ENCODE measurements at regions not wholly inside any gene's neighbourhood (a gene's known extent, or its start where the extent isn't known, plus 50 kb on each side); places are given as distances from the start of the nearest gene placed in this dataset.

DNA sequence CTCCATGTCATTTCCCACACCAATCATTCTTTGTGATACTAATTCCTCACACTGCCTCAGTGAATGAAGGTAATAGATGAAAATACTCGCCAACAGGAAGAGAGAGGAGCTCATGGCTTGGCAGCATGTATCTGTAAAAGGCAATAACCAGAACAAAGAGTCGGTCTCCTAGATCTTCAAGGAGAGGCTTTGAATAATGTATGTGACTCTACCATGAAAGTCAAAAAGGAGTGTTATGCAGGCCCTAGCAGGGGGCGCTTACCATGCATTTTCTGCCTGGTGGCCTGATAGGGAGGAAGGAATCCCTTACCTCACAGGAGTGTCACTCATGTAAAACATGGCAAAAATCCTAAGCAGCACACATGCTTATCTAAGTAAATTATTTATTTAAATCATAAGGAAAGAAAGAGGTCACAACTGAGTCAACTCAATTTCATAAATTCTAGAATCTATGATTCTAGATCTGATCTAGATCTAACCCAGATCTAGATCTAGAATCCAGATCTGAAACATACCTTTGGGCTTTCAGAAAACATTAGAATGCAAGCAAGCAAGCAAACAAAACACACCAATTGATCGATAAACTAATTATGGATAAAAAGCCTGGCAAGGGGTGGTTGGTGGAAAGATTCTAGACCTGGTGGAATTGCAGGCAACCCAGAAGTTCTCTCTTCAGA is 226.3 kb upstream of the KLF6 start:
- H3K27ac ChIP-seq = no peak overlapping the region
- no peak for DNase-seq (ENCODE audit: low spot score)
- CTCF ChIA-PET = no interaction called here
- TF ChIP-seq, protein P1, sequence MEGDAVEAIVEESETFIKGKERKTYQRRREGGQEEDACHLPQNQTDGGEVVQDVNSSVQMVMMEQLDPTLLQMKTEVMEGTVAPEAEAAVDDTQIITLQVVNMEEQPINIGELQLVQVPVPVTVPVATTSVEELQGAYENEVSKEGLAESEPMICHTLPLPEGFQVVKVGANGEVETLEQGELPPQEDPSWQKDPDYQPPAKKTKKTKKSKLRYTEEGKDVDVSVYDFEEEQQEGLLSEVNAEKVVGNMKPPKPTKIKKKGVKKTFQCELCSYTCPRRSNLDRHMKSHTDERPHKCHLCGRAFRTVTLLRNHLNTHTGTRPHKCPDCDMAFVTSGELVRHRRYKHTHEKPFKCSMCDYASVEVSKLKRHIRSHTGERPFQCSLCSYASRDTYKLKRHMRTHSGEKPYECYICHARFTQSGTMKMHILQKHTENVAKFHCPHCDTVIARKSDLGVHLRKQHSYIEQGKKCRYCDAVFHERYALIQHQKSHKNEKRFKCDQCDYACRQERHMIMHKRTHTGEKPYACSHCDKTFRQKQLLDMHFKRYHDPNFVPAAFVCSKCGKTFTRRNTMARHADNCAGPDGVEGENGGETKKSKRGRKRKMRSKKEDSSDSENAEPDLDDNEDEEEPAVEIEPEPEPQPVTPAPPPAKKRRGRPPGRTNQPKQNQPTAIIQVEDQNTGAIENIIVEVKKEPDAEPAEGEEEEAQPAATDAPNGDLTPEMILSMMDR (conservative IDR thresholded peaks at IDR 0.05; ENCODE audit: low read depth) = no peak
- POLR2A ChIA-PET (ENCODE audit: low non-redundant PET) = no interaction called here

DNA sequence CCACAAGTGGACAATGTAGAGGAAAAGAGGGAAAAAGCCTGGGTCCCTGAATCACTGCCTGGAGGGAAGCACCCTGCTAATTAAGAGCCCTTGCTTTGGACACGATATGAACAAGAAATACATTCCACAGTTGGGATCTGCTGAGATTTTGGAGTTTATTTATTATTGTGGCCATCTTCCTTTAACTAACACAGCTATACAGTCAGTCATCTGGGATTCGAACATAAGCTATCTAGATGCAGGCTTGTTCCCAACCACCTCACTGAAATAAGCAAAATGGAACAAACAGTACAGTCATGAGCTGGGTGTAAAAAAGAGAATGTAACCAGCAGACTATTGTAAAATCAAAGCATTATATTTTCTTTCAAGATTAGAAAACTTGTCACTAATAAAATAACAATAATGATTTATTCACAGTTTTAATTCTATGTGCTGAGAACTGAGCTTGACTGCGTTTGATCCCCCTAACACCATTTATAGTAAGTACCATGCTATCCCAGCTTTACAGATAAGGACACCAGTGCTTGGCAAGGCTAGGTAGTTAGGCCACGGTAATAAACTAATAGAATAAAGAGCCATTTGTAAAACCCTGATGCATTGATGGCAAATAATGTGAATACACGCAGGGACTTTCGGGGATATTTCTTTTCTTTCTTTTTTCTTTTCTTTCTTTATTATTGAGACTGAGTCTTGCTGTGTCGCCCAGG is 223.8 kb upstream of the KLF6 start:
- POLR2A ChIA-PET (ENCODE audit: low non-redundant PET) = no interaction called here
- no peak overlapping the region for H3K27ac ChIP-seq
- no peak for DNase-seq (ENCODE audit: low spot score)
- CTCF ChIA-PET = interaction anchor here (0.6 kb wide), 1 partner anchor 140 kb away, joined by 4 read pairs; no protein-coding TSS in a partner anchor
- TF ChIP-seq, protein P1 (conservative IDR thresholded peaks at IDR 0.05; ENCODE audit: low read depth) = no peak

DNA sequence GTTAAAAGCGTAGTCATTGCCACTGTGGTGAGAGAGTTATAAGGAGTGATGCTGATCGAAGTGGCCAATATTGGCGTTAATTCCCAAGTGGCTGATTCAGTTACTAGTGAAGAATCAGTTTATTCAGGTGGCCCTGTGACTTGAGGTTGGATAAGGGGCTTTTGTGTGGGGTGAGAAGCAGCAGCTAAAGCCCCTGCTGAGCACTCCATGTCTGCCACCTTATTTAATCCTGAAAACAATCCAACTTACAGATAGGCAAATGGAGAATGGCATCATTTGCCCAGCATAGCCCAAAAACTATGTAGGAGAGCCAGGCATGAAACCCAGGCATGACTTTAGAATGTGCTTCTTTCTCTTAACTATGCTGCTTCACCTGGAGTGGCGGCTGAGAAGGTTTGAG is 222.8 kb upstream of the KLF6 start:
- POLR2A ChIA-PET (ENCODE audit: low non-redundant PET) = interaction anchor here (0.6 kb wide), 2 partner anchors 48 to 1877 kb away, joined by 3 to 9 read pairs; no protein-coding TSS in a partner anchor
- H3K27ac ChIP-seq = no peak overlapping the region
- TF ChIP-seq, protein P1 (conservative IDR thresholded peaks at IDR 0.05; ENCODE audit: low read depth) = no peak
- no peak for DNase-seq (ENCODE audit: low spot score)
- CTCF ChIA-PET = interaction anchor here (0.6 kb wide), 1 partner anchor 141 kb away, joined by 4 read pairs; no protein-coding TSS in a partner anchor

DNA sequence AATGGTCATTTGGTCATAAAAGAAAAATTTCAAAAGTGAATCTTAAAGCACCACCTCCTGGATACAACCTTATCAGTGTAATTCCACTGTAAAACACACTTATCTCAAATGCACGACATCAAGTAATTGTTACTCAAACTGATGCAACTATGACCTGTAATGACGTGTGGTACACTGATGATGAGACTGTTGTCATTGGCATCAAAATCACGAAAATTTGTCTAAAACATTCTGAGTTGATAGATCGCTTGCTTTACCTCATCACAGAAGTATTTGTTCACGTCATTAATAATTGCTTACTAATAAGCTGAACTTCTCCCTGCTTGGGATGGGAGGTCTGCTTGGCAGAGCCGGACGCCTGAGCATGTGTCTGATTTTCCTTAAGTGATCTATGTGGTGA is 221.8 kb upstream of the KLF6 start:
- no peak for DNase-seq (ENCODE audit: low spot score)
- POLR2A ChIA-PET (ENCODE audit: low non-redundant PET) = interaction anchor here (0.6 kb wide), 1 partner anchor 1877 kb away, joined by 9 read pairs; no protein-coding TSS in a partner anchor
- no peak overlapping the region for H3K27ac ChIP-seq
- TF ChIP-seq, protein P1 (conservative IDR thresholded peaks at IDR 0.05; ENCODE audit: low read depth) = no peak
- CTCF ChIA-PET = no interaction called here

DNA sequence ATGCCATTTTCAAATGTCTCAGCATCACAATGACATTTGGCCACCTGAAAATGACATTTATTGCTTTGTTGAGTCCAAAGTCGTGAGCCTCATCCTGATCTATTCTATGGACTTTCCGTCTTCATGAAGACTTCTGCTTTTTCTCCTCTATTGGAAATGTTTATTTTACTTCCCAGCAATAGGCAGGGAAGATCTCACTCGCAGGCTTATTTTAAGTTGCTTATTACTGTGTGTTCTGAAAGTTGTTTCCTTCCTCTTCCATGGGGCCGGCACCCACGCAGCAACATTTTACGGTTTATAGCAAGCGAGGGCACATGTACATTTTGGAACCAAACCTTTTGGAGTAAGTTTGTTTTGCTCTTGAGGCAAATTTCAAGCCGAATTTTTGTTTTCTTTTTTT is 221.0 kb upstream of the KLF6 start:
- TF ChIP-seq, protein P1 (conservative IDR thresholded peaks at IDR 0.05; ENCODE audit: low read depth) = no peak
- CTCF ChIA-PET = no interaction called here
- POLR2A ChIA-PET (ENCODE audit: low non-redundant PET) = no interaction called here
- DNase-seq (ENCODE audit: low spot score) = no peak
- H3K27ac ChIP-seq = no peak overlapping the region

DNA sequence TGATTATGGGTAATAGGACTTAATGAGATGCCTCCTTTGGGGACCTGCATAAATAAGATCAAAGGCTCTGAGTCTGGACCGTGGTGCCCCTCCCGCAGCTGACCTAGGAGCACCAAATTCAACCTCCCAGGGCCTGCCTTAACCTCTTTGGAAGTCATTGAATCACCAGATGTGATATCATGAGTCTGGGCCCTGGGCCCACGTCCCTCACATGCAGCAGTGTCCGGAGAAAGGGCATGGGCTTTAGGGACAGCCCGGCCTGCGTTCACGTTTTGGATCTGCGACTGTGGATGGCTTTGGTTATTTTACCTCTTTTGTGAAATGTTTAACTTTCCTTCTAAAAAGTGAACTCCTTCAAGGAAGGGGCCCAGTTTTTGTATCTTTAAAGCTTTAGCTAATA is 220.0 kb upstream of the KLF6 start:
- ChIA-PET CTCF (no interaction called here), POLR2A (ENCODE audit: low non-redundant PET) (no interaction called here)
- TF ChIP-seq, protein P1 (conservative IDR thresholded peaks at IDR 0.05; ENCODE audit: low read depth) = no peak
- DNase-seq (ENCODE audit: low spot score) = no peak
- H3K27ac ChIP-seq = no peak overlapping the region

Data from RWPE1 (cell line).